WTC11 (cell line): ENCODE measurements at regions not wholly inside any gene's neighbourhood (a gene's known extent, or its start where the extent isn't known, plus 50 kb on each side); places are given as distances from the start of the nearest gene placed in this dataset.

Experiments used
- ATAC-seq: fragments of 200-7000 bp; cut with Tn5 transposase; 2 replicates; pipeline ENCODE4 v1.10.0; 2021; ENCODE audit warnings: mild to moderate bottlenecking, moderate library complexity
- CTCF ChIA-PET: fragments of 300-600 bp; sonication (Branson Sonifier 250); formaldehyde crosslinking; loops from one replicate; lab custom pipeline; 2021; ENCODE audit warnings: antibody characterized with exemption; lab: Charles Lee
- POLR2A ChIA-PET: fragments of 350-600 bp; sonication (Branson Sonifier 250); formaldehyde crosslinking; loops from one replicate; lab custom pipeline; 2021; ENCODE audit warnings: antibody characterized with exemption; lab: Charles Lee
- DNase-seq: peaks from one replicate; pipeline ENCODE4 v3.0.0; 2021; ENCODE audit warnings: low spot score
- H3K27ac Mint-ChIP-seq: 2 replicates; pipeline ENCODE4 v1.8.0; 2021; ENCODE audit warnings: mixed read lengths
- H3K27me3 Mint-ChIP-seq: 2 replicates; pipeline ENCODE4 v1.8.0; 2021; ENCODE audit warnings: low read depth, mild to moderate bottlenecking, moderate library complexity, mixed read lengths
- H3K36me3 Mint-ChIP-seq: 2 replicates; pipeline ENCODE4 v1.8.0; 2021; ENCODE audit warnings: mixed read lengths
- H3K4me1 Mint-ChIP-seq: 2 replicates; pipeline ENCODE4 v1.8.0; 2022; ENCODE audit warnings: mixed read lengths
- H3K4me3 Mint-ChIP-seq: 2 replicates; pipeline ENCODE4 v1.8.0; 2021; ENCODE audit warnings: mild to moderate bottlenecking, moderate library complexity, mixed read lengths
- H3K9me3 Mint-ChIP-seq: 2 replicates; pipeline ENCODE4 v1.8.0; 2021; ENCODE audit warnings: mixed read lengths
- IRF2 ChIP-seq: sonication (generic); formaldehyde crosslinking; IDR thresholded peaks from 2 replicates; pipeline ENCODE4 v1.8.0; 2022; ENCODE audit warnings: low read depth, missing genetic modification reagents, borderline replicate concordance
- NFATC4 ChIP-seq: fragments of 250-450 bp; sonication (Bioruptor Pico); IDR thresholded peaks from 2 replicates; pipeline ENCODE4 v1.9.0; 2021; ENCODE audit warnings: mild to moderate bottlenecking
- ZBTB21 ChIP-seq: sonication (generic); formaldehyde crosslinking; IDR thresholded peaks from 2 replicates; pipeline ENCODE4 v1.8.1; 2023; ENCODE audit warnings: mild to moderate bottlenecking, missing genetic modification reagents, borderline replicate concordance
- ZNF396 ChIP-seq: fragments of 250-450 bp; sonication (Bioruptor Pico); IDR thresholded peaks from 2 replicates; pipeline ENCODE4 v1.8.0; 2021; ENCODE audit warnings: mild to moderate bottlenecking, moderate library complexity, borderline replicate concordance
- TF ChIP-seq, protein P1 (sequence below): sonication (generic); formaldehyde crosslinking; conservative IDR thresholded peaks from 2 replicates; pipeline ENCODE4 v1.8.1; 2023; ENCODE audit warnings: mild to moderate bottlenecking, low read depth, missing genetic modification reagents, moderate library complexity
- TF ChIP-seq, protein P2 (sequence below): fragments of 250-450 bp; sonication (Bioruptor Pico); IDR thresholded peaks from 2 replicates; pipeline ENCODE4 v1.9.0; 2021; ENCODE audit warnings: mild to moderate bottlenecking, borderline replicate concordance
- TF ChIP-seq, protein P3 (sequence below): fragments of 200-600 bp; IDR thresholded peaks from 2 replicates; pipeline ENCODE4 v1.8.0; 2022; ENCODE audit warnings: antibody characterized with exemption
- TF ChIP-seq, protein P4 (sequence below): fragments of 250-450 bp; sonication (Bioruptor Pico); IDR thresholded peaks from 2 replicates; pipeline ENCODE4 v2.1.2; 2022; ENCODE audit warnings: mild to moderate bottlenecking, moderate library complexity
- TF ChIP-seq, protein P5 (sequence below): sonication (generic); formaldehyde crosslinking; IDR thresholded peaks from 2 replicates; pipeline ENCODE4 v1.8.1; 2023; ENCODE audit warnings: mild to moderate bottlenecking, missing genetic modification reagents, borderline replicate concordance

DNA sequence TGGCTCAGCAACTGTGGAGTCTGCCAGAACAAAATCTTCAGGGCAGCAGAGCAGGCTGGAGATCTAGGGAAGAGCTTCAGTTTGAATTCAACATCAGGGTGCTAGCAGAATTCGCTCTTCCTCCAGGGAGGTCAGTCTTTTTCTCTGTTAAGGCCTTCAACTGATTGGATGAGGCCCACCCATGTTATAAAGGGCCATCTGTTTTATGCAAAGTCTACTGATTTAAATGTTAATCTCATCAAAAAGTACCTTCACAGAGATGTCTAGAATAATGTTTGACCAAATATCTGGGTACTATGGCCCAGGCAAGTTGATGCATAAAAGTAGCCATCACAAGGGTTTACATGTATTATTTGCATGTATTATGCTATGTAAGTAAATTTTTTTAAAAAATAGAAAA, 378.4 kb downstream of the BTG1 start (continued):
- TF ChIP-seq, protein P1, sequence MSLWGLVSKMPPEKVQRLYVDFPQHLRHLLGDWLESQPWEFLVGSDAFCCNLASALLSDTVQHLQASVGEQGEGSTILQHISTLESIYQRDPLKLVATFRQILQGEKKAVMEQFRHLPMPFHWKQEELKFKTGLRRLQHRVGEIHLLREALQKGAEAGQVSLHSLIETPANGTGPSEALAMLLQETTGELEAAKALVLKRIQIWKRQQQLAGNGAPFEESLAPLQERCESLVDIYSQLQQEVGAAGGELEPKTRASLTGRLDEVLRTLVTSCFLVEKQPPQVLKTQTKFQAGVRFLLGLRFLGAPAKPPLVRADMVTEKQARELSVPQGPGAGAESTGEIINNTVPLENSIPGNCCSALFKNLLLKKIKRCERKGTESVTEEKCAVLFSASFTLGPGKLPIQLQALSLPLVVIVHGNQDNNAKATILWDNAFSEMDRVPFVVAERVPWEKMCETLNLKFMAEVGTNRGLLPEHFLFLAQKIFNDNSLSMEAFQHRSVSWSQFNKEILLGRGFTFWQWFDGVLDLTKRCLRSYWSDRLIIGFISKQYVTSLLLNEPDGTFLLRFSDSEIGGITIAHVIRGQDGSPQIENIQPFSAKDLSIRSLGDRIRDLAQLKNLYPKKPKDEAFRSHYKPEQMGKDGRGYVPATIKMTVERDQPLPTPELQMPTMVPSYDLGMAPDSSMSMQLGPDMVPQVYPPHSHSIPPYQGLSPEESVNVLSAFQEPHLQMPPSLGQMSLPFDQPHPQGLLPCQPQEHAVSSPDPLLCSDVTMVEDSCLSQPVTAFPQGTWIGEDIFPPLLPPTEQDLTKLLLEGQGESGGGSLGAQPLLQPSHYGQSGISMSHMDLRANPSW, result no peak
- TF ChIP-seq, protein P2, sequence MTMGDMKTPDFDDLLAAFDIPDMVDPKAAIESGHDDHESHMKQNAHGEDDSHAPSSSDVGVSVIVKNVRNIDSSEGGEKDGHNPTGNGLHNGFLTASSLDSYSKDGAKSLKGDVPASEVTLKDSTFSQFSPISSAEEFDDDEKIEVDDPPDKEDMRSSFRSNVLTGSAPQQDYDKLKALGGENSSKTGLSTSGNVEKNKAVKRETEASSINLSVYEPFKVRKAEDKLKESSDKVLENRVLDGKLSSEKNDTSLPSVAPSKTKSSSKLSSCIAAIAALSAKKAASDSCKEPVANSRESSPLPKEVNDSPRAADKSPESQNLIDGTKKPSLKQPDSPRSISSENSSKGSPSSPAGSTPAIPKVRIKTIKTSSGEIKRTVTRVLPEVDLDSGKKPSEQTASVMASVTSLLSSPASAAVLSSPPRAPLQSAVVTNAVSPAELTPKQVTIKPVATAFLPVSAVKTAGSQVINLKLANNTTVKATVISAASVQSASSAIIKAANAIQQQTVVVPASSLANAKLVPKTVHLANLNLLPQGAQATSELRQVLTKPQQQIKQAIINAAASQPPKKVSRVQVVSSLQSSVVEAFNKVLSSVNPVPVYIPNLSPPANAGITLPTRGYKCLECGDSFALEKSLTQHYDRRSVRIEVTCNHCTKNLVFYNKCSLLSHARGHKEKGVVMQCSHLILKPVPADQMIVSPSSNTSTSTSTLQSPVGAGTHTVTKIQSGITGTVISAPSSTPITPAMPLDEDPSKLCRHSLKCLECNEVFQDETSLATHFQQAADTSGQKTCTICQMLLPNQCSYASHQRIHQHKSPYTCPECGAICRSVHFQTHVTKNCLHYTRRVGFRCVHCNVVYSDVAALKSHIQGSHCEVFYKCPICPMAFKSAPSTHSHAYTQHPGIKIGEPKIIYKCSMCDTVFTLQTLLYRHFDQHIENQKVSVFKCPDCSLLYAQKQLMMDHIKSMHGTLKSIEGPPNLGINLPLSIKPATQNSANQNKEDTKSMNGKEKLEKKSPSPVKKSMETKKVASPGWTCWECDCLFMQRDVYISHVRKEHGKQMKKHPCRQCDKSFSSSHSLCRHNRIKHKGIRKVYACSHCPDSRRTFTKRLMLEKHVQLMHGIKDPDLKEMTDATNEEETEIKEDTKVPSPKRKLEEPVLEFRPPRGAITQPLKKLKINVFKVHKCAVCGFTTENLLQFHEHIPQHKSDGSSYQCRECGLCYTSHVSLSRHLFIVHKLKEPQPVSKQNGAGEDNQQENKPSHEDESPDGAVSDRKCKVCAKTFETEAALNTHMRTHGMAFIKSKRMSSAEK (CRISPR knock-in tag), result no peak
- TF ChIP-seq ZNF396 (CRISPR knock-in tag), result no peak

DNA sequence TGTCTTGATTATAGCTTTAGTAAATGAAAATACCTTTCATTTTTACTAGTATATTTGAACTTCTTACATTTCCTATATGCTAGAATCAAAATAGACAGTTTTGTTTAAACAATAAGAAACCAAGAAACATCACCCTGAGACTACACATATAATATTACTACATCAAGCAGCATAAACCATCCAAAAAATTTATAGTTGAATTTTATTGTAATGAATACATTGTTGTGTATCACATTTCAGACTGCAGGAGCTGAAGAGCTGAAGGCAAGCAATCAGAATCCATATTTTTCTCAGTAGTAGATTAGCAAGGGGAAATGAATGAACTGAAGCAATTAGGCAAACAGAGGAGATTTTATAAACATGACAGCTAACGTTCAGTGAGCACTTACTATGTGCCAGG, 379.2 kb downstream of the BTG1 start:
- ATAC-seq (no peak), DNase-seq (no peak)
- no peaks in the 10 kb centered on the region for H3K36me3 Mint-ChIP-seq
- H3K4me1 Mint-ChIP-seq, result no peaks in the 10 kb centered on the region
- no peak overlapping the region for H3K4me3 Mint-ChIP-seq
- ChIA-PET CTCF (no interaction called here), POLR2A (no interaction called here)
- peaks cover 18% of the 10 kb centered on the region for H3K9me3 Mint-ChIP-seq
- H3K27me3 Mint-ChIP-seq, result no peaks in the 10 kb centered on the region
- no peak overlapping the region for H3K27ac Mint-ChIP-seq
- TF ChIP-seq, protein P3, sequence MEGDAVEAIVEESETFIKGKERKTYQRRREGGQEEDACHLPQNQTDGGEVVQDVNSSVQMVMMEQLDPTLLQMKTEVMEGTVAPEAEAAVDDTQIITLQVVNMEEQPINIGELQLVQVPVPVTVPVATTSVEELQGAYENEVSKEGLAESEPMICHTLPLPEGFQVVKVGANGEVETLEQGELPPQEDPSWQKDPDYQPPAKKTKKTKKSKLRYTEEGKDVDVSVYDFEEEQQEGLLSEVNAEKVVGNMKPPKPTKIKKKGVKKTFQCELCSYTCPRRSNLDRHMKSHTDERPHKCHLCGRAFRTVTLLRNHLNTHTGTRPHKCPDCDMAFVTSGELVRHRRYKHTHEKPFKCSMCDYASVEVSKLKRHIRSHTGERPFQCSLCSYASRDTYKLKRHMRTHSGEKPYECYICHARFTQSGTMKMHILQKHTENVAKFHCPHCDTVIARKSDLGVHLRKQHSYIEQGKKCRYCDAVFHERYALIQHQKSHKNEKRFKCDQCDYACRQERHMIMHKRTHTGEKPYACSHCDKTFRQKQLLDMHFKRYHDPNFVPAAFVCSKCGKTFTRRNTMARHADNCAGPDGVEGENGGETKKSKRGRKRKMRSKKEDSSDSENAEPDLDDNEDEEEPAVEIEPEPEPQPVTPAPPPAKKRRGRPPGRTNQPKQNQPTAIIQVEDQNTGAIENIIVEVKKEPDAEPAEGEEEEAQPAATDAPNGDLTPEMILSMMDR, result no peak
- TF ChIP-seq ZBTB21 (CRISPR knock-in tag), result no peak
- TF ChIP-seq, protein P4, sequence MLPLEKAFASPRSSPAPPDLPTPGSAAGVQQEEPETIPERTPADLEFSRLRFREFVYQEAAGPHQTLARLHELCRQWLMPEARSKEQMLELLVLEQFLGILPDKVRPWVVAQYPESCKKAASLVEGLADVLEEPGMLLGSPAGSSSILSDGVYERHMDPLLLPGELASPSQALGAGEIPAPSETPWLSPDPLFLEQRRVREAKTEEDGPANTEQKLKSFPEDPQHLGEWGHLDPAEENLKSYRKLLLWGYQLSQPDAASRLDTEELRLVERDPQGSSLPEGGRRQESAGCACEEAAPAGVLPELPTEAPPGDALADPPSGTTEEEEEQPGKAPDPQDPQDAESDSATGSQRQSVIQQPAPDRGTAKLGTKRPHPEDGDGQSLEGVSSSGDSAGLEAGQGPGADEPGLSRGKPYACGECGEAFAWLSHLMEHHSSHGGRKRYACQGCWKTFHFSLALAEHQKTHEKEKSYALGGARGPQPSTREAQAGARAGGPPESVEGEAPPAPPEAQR (CRISPR knock-in tag), result no peak
- TF ChIP-seq, protein P5, sequence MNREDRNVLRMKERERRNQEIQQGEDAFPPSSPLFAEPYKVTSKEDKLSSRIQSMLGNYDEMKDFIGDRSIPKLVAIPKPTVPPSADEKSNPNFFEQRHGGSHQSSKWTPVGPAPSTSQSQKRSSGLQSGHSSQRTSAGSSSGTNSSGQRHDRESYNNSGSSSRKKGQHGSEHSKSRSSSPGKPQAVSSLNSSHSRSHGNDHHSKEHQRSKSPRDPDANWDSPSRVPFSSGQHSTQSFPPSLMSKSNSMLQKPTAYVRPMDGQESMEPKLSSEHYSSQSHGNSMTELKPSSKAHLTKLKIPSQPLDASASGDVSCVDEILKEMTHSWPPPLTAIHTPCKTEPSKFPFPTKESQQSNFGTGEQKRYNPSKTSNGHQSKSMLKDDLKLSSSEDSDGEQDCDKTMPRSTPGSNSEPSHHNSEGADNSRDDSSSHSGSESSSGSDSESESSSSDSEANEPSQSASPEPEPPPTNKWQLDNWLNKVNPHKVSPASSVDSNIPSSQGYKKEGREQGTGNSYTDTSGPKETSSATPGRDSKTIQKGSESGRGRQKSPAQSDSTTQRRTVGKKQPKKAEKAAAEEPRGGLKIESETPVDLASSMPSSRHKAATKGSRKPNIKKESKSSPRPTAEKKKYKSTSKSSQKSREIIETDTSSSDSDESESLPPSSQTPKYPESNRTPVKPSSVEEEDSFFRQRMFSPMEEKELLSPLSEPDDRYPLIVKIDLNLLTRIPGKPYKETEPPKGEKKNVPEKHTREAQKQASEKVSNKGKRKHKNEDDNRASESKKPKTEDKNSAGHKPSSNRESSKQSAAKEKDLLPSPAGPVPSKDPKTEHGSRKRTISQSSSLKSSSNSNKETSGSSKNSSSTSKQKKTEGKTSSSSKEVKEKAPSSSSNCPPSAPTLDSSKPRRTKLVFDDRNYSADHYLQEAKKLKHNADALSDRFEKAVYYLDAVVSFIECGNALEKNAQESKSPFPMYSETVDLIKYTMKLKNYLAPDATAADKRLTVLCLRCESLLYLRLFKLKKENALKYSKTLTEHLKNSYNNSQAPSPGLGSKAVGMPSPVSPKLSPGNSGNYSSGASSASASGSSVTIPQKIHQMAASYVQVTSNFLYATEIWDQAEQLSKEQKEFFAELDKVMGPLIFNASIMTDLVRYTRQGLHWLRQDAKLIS, result no peak
- no peak for TF ChIP-seq NFATC4 (CRISPR knock-in tag)
- TF ChIP-seq IRF2 (CRISPR knock-in tag), result no peak
